ENCODE measurements at regions not wholly inside any gene's neighbourhood (a gene's known extent, or its start where the extent isn't known, plus 50 kb on each side); places are given as distances from the start of the nearest gene placed in this dataset.

DNA sequence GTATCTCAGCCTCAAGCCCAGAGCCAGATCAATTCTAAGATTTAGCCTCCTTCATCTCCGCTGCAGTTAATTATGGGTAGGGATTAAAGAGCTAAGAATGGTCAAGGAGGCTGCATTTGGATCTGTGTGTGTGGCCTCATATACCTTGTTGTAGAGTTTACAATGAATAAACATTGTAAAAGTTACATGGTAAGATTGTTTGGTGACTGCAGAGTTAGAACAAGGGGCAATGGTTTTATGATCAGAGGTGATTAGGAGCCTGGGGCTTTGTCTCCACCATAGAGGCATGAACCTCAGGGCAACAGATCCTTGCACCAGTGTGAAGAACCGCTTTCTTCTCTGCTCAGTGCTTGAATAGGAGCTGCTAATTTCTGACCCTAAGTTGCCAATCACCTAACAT lies 77.0 kb upstream of the MARK1 start:
- TF ChIP-seq SREBF2 (IDR thresholded peaks at IDR 0.05; ENCODE audit: low read length) (no peak), ZNF207 (IDR thresholded peaks at IDR 0.05; ENCODE audit: borderline replicate concordance) (no peak), POLR2A (IDR thresholded peaks at IDR 0.05; ENCODE audit: low read depth, low read length) (no peak)
